ENCODE measurements at regions not wholly inside any gene's neighbourhood (a gene's known extent, or its start where the extent isn't known, plus 50 kb on each side); places are given as distances from the start of the nearest gene placed in this dataset.

- no peak for DNase-seq (ENCODE audit: insufficient read length, low spot score)
- peak; percentile 97 for FAIRE-seq
- TF ChIP-seq POLR2A (IDR thresholded peaks at IDR 0.05; ENCODE audit: low read depth, low read length): no peak
Observed at GRCh38 chr5:96256795-96257470, 176.1 kb downstream of the PCSK1 start.

DNA sequence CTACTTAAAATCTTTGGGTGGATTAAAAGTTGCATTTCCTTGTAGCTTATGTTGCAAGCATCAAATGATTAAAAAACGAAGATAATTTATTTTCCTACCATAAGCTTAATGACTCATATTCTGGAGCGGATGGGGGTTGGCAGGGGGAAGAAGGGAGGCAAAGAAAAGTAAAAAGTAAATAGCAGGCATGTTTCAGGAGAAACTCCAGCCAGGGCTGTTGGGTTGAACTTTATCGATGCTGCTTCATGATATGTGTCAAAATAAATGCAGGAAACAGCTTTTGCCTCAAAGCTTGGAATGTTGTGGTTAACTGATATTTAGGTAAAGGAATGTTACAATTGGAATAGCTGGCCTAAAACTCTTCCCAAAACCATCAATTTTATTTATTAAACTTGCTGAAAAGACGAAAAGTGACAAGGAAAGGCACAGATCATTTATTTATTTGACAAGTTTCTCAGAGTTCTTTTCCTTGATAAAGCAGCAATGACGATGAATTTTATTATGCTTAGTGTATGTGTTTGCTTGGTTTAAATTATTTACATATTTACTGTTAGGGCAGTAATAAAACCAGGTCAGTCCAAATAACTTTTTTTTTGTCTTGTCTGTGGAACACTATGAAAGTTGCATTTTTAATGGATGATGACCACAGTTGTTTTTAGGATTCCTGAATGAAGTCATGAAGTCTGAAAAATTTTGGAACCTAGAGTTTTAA is 177.9 kb downstream of the PCSK1 start:
- FAIRE-seq (peak; percentile 95), DNase-seq (ENCODE audit: insufficient read length, low spot score) (no peak)
- TF ChIP-seq POLR2A (IDR thresholded peaks at IDR 0.05; ENCODE audit: low read depth, low read length): no peak

DNA sequence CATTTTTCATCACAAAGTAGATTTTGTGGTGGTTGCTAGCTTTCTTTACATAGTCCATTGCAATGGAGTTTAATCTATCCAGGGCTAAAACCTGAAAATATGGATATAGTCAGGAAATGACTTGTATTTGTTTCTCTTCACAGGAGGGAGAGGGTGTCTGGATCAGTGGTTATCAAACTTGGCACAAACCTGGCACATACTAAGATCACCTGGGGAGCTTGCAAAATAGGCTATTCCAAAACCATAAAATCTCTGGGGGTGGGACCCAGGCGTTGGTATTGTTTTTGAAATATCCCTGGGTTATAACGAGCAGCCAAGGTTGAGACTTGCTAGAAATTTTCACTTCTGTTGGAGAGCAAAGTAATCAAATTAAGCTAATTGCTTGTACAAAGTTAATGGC is 179.9 kb downstream of the PCSK1 start:
- TF ChIP-seq POLR2A (IDR thresholded peaks at IDR 0.05; ENCODE audit: low read depth, low read length): no peak
- FAIRE-seq (no peak), DNase-seq (ENCODE audit: insufficient read length, low spot score) (no peak)

DNA sequence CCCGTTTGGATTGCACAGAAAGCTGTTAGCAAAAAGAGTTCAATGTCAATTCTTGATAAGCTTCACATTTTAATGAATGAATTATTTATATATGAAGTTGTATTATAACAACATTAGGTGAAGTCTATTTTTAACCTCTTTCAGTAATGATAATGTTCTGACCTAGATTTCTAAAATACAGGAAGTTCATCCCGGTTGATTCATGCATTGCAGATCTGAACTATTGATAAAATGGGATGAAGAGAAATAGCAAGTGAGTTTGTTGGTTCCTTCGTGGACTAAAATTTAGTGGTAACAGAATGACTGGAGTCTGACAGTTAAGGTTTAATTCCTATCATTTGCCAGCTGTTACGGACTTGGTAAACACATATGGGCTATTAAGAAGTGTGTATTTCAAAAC is 180.5 kb downstream of the PCSK1 start:
- FAIRE-seq (peak; percentile 38), DNase-seq (ENCODE audit: insufficient read length, low spot score) (no peak)
- TF ChIP-seq POLR2A (IDR thresholded peaks at IDR 0.05; ENCODE audit: low read depth, low read length): no peak

GRCh38 chr5:96250782-96251181 is 182.3 kb downstream of the PCSK1 start:
- no peak for TF ChIP-seq POLR2A (IDR thresholded peaks at IDR 0.05; ENCODE audit: low read depth, low read length)
- FAIRE-seq (no peak), DNase-seq (ENCODE audit: insufficient read length, low spot score) (no peak)

DNA sequence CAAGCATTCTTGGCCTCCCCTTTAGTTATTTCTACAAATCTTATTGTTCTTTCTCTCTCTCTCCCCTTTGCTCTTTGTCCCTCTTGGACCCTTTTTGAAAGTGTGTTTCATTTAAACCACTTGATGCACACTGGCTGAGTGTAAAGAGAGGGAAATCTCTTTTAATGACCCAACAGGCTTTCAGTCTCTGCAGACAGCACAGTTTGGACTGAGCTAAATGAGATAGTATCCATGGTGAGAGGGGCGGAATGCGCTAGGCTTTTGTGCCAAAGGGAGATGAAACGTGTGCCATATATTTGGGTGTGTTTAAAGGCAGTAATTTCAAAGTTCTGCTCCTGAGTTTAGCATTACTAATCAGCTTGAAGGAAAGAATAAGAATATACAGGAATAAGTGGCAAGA is 184.9 kb downstream of the PCSK1 start:
- FAIRE-seq: no peak
- no peak for DNase-seq (ENCODE audit: insufficient read length, low spot score)
- TF ChIP-seq POLR2A (IDR thresholded peaks at IDR 0.05; ENCODE audit: low read depth, low read length): no peak

- FAIRE-seq: peak; percentile 38
- no peak for TF ChIP-seq POLR2A (IDR thresholded peaks at IDR 0.05; ENCODE audit: low read depth, low read length)
- DNase-seq (ENCODE audit: insufficient read length, low spot score): no peak
Observed at GRCh38 chr5:96247708-96248107, 185.3 kb downstream of the PCSK1 start.

DNA sequence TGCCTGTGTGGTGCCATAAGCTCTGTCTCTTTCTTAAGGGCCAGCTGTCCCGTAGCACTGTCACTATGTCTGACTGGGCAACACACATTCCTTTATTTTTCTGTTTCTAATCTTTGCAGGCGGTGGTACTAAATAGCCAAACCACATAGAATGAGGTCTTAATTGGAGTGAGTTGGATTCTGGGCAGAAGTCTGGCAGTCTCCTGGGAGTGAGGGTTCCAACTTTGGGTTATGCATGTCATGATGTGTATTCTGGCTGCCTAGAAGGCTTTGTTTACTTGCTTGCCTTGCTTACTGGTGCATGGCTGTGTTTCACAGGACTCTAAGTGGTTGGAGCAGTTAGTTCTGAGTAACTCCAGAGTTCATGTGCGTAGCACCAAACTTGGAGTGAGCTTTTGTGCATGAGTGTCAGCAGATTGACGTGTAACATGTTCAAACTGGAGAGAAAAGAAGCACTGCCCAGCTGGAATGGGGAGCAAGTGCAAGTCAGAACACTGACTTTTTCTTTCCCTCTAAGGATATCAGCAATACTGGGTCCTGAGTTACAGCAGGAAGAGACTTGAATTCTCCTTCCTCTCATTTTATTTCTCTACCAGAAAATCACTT is 185.8 kb downstream of the PCSK1 start:
- DNase-seq (ENCODE audit: insufficient read length, low spot score) (no peak), FAIRE-seq (peak; percentile 82)
- TF ChIP-seq POLR2A (IDR thresholded peaks at IDR 0.05; ENCODE audit: low read depth, low read length): no peak

DNA sequence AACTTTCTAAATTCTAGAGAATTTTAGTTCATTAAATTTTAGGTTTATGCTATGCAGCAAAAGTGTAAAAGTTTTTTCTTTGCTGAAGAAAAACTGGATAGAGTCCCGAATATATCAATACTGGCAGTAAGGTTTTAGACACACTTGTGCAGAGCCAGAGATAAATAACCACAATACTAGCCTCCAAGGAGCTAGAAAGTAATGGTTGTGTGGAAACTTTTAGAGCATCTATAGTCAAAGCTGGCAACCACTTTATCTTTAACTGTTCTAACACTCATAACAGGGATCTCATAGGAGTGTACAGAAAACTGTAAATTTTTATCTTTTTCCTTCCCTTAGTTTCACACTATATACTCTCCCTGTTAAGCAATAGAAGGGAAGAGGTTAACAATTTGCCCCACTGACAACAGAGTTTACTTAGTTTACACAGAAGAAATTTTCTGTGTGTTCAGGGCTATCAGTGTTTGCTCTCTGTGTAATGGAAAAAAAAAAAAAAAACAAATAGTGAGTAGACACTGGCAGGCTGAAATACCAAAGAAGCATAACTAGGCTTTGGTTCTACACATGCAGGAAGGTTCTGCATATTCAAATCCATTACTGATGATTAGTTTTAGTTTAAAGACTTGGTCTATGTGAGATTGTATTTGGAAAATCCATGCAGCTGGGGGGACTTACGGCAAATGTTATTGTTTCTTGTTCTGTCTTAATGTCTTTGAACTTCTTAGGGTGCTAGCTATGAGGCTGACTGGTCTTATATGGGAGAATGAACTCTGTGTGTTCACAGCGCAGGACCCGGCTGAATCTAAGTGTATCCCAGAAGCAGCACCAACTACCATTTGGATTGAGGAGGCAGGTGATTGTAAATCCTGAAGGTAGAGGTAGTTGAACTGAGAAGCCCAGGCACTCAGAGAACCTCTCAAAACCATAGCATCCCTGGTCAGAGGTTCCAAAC is 187.6 kb downstream of the PCSK1 start:
- DNase-seq (ENCODE audit: insufficient read length, low spot score): no peak
- no peak for FAIRE-seq
- TF ChIP-seq POLR2A (IDR thresholded peaks at IDR 0.05; ENCODE audit: low read depth, low read length): no peak

DNA sequence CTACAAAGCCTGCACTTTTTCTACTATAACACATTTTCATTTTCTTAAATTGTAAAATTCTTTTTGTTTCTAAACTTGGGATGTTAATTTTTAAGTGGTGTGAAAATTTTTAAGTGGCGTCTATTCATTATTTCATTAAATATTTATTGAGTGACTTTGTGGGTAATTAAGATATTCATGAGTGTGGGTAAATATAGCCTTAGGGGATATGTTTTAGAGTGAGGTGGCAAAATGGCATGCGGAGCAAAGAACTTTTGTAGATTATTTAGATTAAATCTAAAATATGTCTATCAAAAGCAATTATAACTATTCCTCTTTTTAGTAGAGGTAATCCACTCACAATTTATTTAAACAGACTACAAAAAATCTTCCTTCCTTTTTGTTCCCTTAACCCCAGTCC is 188.4 kb downstream of the PCSK1 start:
- TF ChIP-seq POLR2A (IDR thresholded peaks at IDR 0.05; ENCODE audit: low read depth, low read length): no peak
- no peak for FAIRE-seq
- no peak for DNase-seq (ENCODE audit: insufficient read length, low spot score)

DNA sequence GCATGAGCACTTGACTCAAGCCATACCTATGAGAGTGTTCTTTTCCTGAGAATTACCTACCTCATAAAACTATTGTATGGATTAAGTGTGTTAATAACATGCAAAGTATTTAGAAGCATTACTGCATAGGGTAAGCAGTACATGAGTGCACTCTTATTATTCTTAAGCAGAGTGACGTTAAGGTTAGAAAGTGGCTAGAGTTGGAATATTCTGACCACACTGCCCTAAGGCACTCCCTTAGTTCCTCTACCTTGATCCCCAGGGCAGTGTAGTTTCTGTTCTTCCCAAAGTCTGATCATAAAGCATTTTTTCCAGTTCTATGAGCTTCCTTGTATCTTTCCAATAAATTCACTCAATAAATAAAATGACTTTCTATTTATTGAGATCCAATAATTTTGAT is 189.2 kb downstream of the PCSK1 start:
- DNase-seq (ENCODE audit: insufficient read length, low spot score) (no peak), FAIRE-seq (peak; percentile 81)
- TF ChIP-seq POLR2A (IDR thresholded peaks at IDR 0.05; ENCODE audit: low read depth, low read length): no peak

DNA sequence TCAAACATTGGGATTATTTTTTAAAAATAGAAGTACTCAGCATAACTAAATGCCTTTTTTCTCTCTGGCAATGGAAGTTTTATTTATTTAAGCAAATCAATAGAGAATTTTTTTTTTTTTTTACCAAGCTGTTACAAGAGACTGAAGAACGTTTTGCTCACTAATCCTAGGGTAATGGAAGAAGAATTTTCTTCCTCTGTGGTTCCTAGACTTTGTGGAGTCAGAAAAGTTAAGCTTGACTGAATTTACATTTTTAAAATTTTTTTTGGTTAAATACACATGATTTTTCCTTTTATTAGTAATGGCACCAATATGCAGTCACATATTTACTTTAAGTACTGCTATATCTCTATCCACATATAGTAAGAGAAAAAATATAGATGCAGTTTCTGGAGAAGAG is 189.8 kb downstream of the PCSK1 start:
- DNase-seq (ENCODE audit: insufficient read length, low spot score) (no peak), FAIRE-seq (no peak)
- no peak for TF ChIP-seq POLR2A (IDR thresholded peaks at IDR 0.05; ENCODE audit: low read depth, low read length)

DNA sequence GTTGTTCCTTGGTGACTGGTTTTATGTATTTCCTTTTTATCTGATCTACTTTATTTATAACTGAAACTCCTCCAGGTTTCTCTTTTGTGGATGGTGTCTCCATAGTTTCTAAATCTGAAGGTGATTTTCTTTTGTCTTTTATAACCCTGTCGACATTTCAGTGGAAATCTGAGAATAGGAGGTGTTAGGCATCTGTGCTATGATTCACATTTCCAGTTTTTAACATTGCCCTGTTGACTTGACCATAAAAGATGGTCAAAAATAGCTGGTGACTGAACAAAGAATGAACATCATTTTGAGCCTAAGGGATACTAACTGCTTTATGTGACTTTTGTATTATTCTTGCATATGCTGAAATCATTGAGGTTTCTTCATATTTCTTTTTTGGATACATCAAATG is 190.5 kb downstream of the PCSK1 start:
- peak; percentile 43 for FAIRE-seq
- no peak for TF ChIP-seq POLR2A (IDR thresholded peaks at IDR 0.05; ENCODE audit: low read depth, low read length)
- DNase-seq (ENCODE audit: insufficient read length, low spot score): no peak

DNA sequence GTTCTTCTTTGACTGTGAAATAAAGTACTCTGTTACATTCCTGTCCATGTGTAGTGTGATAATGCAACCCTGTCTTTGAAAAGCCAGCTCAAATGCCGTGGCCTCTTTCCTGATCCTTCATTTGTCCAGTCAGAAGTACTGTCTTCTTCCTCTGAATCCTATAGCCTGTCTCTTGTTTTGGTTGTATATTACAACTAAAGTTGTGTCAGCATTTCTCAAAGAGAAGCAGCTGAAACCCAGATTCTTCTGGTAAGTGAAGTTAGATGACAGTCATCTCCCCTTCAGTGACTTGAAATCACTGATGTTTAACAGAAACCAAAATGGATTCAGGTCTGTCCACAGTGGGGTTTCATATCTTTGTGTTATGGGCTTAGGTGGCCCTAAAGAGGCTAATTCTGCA is 196.2 kb downstream of the PCSK1 start:
- DNase-seq (ENCODE audit: insufficient read length, low spot score): no peak
- FAIRE-seq: peak; percentile 85
- TF ChIP-seq POLR2A (IDR thresholded peaks at IDR 0.05; ENCODE audit: low read depth, low read length): no peak
